Neutrophil (primary cell): ENCODE measurements at regions not wholly inside any gene's neighbourhood (a gene's known extent, or its start where the extent isn't known, plus 50 kb on each side); places are given as distances from the start of the nearest gene placed in this dataset.

Experiments
- H3K27ac ChIP-seq: fragments of 200-600 bp; sonication (generic); 2 replicates; pipeline ENCODE4 v1.5.1; 2016; ENCODE audit warnings: mild to moderate bottlenecking, moderate library complexity
- H3K27me3 ChIP-seq: fragments of 200-600 bp; sonication (generic); 2 replicates; pipeline ENCODE4 v1.6.0; 2016; ENCODE audit warnings: mild to moderate bottlenecking
- H3K36me3 ChIP-seq: fragments of 200-600 bp; sonication (generic); 2 replicates; pipeline ENCODE4 v1.5.1; 2017
- H3K4me1 ChIP-seq, 2 experiments: fragments of 200-600 bp in 1 of 2; sonication (generic) in 1 of 2; 1 replicate in 1 of 2; 2 replicates in 1 of 2; pipeline versions ENCODE4 v1.5.1 to v1.6.1; 2013 to 2016; ENCODE audit warnings: low read depth in 1 of 2, low read length in 1 of 2, mild to moderate bottlenecking in 1 of 2, moderate library complexity in 1 of 2; ENCODE audit not compliant: control insufficient read depth in 1 of 2, insufficient read depth in 1 of 2
- H3K4me3 ChIP-seq, 2 experiments: fragments of 200-600 bp in 1 of 2; sonication (generic) in 1 of 2; 1 replicate in 1 of 2; 2 replicates in 1 of 2; pipeline ENCODE4 v1.5.1; 2013 to 2016; ENCODE audit warnings: low read depth in 1 of 2, low read length in 1 of 2, mild to moderate bottlenecking in 1 of 2, moderate library complexity in 1 of 2
- H3K9me3 ChIP-seq: fragments of 200-600 bp; sonication (generic); 2 replicates; pipeline ENCODE4 v1.5.1; 2016
- TF ChIP-seq, protein P1 (sequence below): fragments of 200-600 bp; sonication (generic); IDR thresholded peaks from 2 replicates; pipeline ENCODE4 v1.5.1; 2016; ENCODE audit warnings: antibody characterized with exemption

DNA sequence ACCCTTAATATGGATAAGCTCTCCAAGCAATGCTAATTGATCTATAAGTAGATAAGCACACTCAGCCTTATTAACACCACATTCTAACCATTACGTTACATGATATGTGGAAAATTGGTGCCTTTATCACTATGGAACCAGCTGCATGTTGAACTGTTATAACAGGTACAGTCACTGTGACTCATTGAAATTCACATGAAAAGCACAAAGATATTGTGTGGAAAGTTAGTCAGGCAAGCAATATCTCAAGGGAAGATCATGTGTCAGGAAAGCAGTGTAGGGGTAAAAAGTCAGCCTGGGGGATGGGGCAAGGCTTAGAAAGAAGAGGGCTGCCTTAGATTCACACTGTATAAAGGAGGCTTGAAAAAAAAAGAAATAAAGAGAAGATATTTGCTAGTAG is 313.7 kb upstream of the SMIM31 start:
- H3K4me3 ChIP-seq, result no peak overlapping the region
- no peaks in the 10 kb centered on the region for H3K4me1 ChIP-seq
- no peaks in the 10 kb centered on the region for H3K9me3 ChIP-seq
- H3K27ac ChIP-seq, result no peak overlapping the region
- TF ChIP-seq, protein P1, sequence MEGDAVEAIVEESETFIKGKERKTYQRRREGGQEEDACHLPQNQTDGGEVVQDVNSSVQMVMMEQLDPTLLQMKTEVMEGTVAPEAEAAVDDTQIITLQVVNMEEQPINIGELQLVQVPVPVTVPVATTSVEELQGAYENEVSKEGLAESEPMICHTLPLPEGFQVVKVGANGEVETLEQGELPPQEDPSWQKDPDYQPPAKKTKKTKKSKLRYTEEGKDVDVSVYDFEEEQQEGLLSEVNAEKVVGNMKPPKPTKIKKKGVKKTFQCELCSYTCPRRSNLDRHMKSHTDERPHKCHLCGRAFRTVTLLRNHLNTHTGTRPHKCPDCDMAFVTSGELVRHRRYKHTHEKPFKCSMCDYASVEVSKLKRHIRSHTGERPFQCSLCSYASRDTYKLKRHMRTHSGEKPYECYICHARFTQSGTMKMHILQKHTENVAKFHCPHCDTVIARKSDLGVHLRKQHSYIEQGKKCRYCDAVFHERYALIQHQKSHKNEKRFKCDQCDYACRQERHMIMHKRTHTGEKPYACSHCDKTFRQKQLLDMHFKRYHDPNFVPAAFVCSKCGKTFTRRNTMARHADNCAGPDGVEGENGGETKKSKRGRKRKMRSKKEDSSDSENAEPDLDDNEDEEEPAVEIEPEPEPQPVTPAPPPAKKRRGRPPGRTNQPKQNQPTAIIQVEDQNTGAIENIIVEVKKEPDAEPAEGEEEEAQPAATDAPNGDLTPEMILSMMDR, result no peak
- H3K36me3 ChIP-seq, result no peaks in the 10 kb centered on the region
- H3K27me3 ChIP-seq, result no peaks in the 10 kb centered on the region

DNA sequence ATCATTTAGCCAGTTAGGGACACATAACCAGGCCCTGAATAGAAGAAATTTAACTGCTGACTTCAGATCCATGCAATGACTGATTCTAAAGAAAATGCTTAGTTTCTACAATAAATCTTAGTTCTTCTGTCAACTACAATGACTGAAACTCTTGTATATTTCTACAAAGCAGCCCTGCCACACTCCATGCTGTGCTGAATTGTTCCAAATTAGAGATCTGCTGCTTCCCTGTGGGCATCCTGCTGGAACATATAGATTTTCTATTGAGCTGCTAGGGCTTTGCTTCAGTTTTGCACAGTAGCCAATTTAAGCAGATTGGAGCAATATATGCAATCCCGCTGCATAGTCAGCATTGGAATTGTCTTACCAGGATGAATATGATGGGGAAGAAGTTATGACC is 312.8 kb upstream of the SMIM31 start:
- TF ChIP-seq, protein P1, result no peak
- Histone ChIP-seq H3K4me3 (no peak overlapping the region), H3K9me3 (no peaks in the 10 kb centered on the region), H3K27ac (no peak overlapping the region), H3K27me3 (no peaks in the 10 kb centered on the region), H3K4me1 (no peaks in the 10 kb centered on the region), H3K36me3 (no peaks in the 10 kb centered on the region)

DNA sequence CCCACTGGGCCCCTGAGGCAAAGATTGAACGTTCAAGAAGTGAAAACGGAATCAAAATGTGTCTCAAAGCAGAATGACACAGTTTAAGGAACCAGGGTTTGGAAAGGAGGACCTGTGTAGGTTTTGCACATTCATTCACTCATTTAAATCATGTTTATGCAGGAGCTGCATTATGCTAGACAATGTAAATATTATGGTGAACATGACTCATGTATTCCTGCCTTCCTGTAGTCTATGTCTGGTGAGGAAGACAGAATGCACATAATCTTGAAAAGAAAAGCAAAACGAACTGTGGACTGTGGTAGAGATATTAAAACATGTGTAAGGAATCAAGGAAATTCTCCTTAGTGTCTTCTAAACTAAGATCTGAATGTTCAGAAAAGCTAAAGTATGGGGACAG is 311.8 kb upstream of the SMIM31 start:
- no peak overlapping the region for H3K27ac ChIP-seq
- no peaks in the 10 kb centered on the region for H3K9me3 ChIP-seq
- H3K27me3 ChIP-seq, result no peaks in the 10 kb centered on the region
- H3K4me3 ChIP-seq, result no peak overlapping the region
- TF ChIP-seq, protein P1, result no peak
- H3K36me3 ChIP-seq, result no peaks in the 10 kb centered on the region
- H3K4me1 ChIP-seq, result no peaks in the 10 kb centered on the region

DNA sequence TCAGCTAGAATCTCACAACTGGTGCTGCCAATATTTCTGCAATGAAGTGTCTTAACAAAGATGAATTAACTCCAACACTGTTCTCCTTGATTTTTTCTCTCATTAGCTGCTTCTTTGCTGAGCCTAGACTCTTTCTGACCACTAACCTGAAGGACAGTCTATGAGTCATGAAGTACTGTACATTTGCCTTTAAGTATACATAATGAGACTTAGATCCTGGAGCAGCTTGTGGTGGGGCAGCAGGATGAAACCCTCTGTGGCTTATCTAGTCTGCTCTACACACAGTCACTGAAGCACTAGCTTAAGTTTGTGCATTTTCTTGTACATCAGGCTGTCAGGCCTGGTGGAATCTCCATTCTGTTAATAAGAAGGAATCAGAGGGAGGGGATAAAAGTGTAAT is 307.4 kb upstream of the SMIM31 start:
- no peaks in the 10 kb centered on the region for H3K4me1 ChIP-seq
- H3K9me3 ChIP-seq, result no peaks in the 10 kb centered on the region
- H3K27ac ChIP-seq, result no peak overlapping the region
- no peak overlapping the region for H3K4me3 ChIP-seq
- TF ChIP-seq, protein P1, result no peak
- no peaks in the 10 kb centered on the region for H3K36me3 ChIP-seq
- H3K27me3 ChIP-seq, result no peaks in the 10 kb centered on the region

DNA sequence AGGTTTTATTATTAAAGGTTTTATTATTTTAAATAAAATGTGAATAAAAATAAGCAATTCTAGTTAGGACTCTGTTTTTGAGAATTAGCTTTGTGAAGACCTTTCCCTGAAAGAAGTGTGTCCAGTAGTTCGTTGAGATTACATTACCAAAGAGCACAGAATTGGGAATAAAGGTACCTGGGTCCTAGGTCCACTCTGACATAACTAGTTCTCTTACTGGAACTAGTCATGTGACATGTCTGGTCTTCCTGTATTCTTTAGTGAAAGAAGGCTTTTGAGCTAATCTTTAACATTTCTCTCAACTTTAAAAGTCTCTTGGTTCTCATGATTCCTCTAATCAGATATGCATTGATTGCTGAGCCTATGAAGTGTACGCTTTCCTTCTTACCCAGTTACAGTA is 292.0 kb upstream of the SMIM31 start:
- Histone ChIP-seq H3K27me3 (no peaks in the 10 kb centered on the region), H3K4me1 (no peaks in the 10 kb centered on the region), H3K27ac (no peak overlapping the region), H3K4me3 (no peak overlapping the region), H3K9me3 (no peaks in the 10 kb centered on the region), H3K36me3 (no peaks in the 10 kb centered on the region)
- TF ChIP-seq, protein P1, result no peak

DNA sequence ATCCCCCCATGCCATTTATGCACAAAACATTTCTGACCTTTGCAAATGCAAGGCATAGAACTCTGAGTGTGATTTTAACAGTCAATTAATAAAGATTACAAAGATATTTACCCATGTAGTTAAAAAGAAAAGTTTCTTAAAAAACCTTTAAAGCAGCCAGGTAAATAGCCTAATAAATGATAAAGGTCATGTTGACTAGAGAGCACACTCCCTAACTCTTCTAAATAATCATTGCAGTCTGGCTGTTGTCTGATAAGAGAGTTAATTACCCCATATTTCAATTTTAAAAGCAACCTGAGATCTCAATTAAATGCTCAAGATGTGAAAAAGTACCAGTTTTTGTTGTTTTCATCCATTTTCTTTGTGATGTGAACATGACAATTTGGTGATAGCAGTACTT is 291.5 kb upstream of the SMIM31 start:
- TF ChIP-seq, protein P1, result no peak
- Histone ChIP-seq H3K27ac (no peak overlapping the region), H3K4me1 (no peaks in the 10 kb centered on the region), H3K9me3 (no peaks in the 10 kb centered on the region), H3K27me3 (no peaks in the 10 kb centered on the region), H3K4me3 (no peak overlapping the region), H3K36me3 (no peaks in the 10 kb centered on the region)
